Mononuclear cell (primary cell): ENCODE measurements at regions not wholly inside any gene's neighbourhood (a gene's known extent, or its start where the extent isn't known, plus 50 kb on each side); places are given as distances from the start of the nearest gene placed in this dataset.

Source experiments
- H3K27me3 ChIP-seq: 2 replicates; pipeline ENCODE4 v1.6.0; 2011; ENCODE audit warnings: low read length, control low read depth; ENCODE audit not compliant: insufficient read depth
- H3K4me1 ChIP-seq: 2 replicates; pipeline ENCODE4 v1.5.1; 2011; ENCODE audit warnings: mild to moderate bottlenecking, low read length, control low read depth; ENCODE audit not compliant: insufficient read depth
- H3K4me3 ChIP-seq: 2 replicates; pipeline ENCODE4 v1.5.1; 2011; ENCODE audit warnings: mild to moderate bottlenecking, low read length, moderate library complexity
- H3K9me3 ChIP-seq: 2 replicates; pipeline ENCODE4 v1.5.1; 2011; ENCODE audit warnings: low read depth, mild to moderate bottlenecking, control low read depth, low read length

- no peaks in the 10 kb centered on the region for H3K9me3 ChIP-seq
- no peaks in the 10 kb centered on the region for H3K27me3 ChIP-seq
- no peak overlapping the region for H3K4me3 ChIP-seq
- peaks cover 9% of the 10 kb centered on the region for H3K4me1 ChIP-seq
Measured at GRCh38 chr22:22037229-22037628, 54.6 kb upstream of the TOP3B start.

GRCh38 chr22:22036588-22036987 is 54.0 kb upstream of the TOP3B start:
- H3K9me3 ChIP-seq = no peaks in the 10 kb centered on the region
- peaks cover 13% of the 10 kb centered on the region for H3K4me1 ChIP-seq
- no peaks in the 10 kb centered on the region for H3K27me3 ChIP-seq
- H3K4me3 ChIP-seq = no peak overlapping the region

GRCh38 chr22:22035771-22036314 is 53.3 kb upstream of the TOP3B start:
- Histone ChIP-seq H3K9me3 (no peaks in the 10 kb centered on the region), H3K4me3 (no peak overlapping the region), H3K4me1 (peaks cover 17% of the 10 kb centered on the region), H3K27me3 (no peaks in the 10 kb centered on the region)

- Histone ChIP-seq H3K4me1 (peaks cover 18% of the 10 kb centered on the region), H3K27me3 (no peaks in the 10 kb centered on the region), H3K4me3 (no peak overlapping the region), H3K9me3 (no peaks in the 10 kb centered on the region)
Measured at GRCh38 chr22:22035203-22035602, 52.6 kb upstream of the TOP3B start.

- H3K9me3 ChIP-seq = no peaks in the 10 kb centered on the region
- H3K27me3 ChIP-seq = no peaks in the 10 kb centered on the region
- peaks cover 18% of the 10 kb centered on the region for H3K4me1 ChIP-seq
- no peak overlapping the region for H3K4me3 ChIP-seq
Measured at GRCh38 chr22:22034469-22035132, 52.0 kb upstream of the TOP3B start.

- no peaks in the 10 kb centered on the region for H3K9me3 ChIP-seq
- no peak overlapping the region for H3K4me3 ChIP-seq
- H3K27me3 ChIP-seq = no peaks in the 10 kb centered on the region
- peaks cover 18% of the 10 kb centered on the region for H3K4me1 ChIP-seq
Measured at GRCh38 chr22:22033803-22034468, 51.3 kb upstream of the TOP3B start.

GRCh38 chr22:22032906-22033802 is 50.6 kb upstream of the TOP3B start:
- Histone ChIP-seq H3K4me3 (no peak overlapping the region), H3K27me3 (no peaks in the 10 kb centered on the region), H3K9me3 (no peaks in the 10 kb centered on the region), H3K4me1 (peaks cover 18% of the 10 kb centered on the region)

- Histone ChIP-seq H3K9me3 (no peaks in the 10 kb centered on the region), H3K27me3 (no peaks in the 10 kb centered on the region), H3K4me3 (no peak overlapping the region), H3K4me1 (peaks cover 18% of the 10 kb centered on the region)
Measured at GRCh38 chr22:22032099-22032905, 49.7 kb upstream of the TOP3B start.
